Stimulated activated CD4-positive, alpha-beta T cell treated with anti-CD3 and anti-CD28 coated beads, Interleukin-4, amount 100 ng/mL, for 1 hour (primary cell): ENCODE measurements at regions not wholly inside any gene's neighbourhood (a gene's known extent, or its start where the extent isn't known, plus 50 kb on each side); places are given as distances from the start of the nearest gene placed in this dataset.
A peak's percentile ranks its signal among the peaks of the same experiment; 100 is the strongest.

Source experiments
- DNase-seq: peaks from one replicate; pipeline ENCODE4 v3.0.0-alpha.2; 2020

DNA sequence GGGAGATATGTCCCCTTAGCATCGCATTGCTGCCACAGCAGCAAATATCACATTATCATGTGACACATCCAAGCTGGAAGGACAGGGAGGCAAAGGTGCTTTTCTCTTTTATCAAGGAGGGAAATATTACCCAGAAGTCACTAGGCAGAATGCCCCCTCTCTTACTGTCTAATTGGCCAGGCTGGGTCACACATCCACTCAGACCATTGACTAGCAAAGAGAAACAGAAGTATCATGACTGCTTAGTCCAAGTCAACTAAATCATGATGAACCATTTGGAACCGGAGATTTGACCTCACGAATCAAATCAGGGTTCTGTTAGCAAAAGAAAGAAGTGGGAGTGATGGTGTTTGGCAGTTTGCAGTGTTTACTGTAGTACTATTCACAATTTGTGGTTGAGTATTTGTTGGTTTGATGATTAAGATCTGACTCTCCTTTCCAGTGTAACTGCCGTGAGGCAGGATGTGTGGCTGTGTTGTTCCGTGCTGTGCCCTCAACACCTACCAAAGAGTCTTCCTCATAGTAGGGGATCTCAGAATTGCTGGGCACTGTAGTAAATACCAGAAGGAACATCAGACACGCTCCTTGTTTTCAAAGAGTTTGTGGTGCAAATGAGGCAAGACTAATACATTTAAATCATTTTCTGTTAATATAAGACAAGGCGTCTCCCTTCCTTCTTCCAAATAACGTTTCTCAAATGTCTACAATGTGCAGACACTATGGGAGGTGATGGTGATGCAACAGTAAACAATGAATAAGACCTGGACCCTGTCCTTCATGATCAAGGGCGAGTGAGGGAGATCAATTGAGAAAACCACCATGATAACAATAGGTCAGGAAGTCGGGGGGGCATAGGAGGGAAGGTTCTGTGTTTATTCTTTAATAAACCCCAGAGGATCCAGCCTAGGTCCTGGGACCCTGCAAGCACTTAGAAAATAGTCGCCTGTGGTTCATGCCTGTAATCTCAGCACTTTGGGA, 194.4 kb upstream of the CRY1 start:
- no peak for DNase-seq

DNA sequence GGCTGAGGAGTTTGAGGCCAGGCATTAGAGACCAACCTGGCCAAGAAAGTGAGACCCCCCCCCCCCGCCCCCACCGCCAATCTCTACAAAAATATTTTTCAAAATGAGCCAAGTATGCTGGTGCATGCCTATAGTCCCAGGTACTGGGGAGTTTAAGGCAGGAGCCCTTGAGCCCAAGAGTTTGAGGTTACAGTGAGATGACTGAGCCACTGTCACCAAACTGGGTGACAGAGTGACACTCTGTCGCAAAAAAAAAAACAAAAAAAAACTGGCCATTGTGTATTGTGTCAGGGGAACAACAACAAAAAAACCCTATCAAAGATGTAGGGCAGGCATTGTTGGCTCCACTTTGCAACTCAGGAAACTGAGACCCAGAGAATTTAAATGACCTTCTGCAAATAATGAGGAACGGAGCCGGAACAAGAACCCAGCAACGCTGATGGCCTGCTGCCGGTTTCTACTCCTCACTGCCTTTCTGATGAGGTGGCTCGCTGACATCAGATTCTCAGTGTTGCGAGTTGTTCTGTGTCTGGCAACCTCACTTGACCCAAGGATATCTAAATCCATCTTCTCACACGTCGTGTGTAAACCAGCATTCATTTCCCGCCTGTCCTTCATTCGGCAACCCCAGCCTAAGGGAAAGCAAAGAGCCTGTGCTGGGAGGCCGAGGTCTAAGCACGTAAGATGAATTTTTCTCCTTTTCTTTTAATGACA, 195.2 kb upstream of the CRY1 start:
- no peak for DNase-seq

- DNase-seq, result no peak
Observed at GRCh38 chr12:107291018-107291417, 197.7 kb upstream of the CRY1 start.

DNA sequence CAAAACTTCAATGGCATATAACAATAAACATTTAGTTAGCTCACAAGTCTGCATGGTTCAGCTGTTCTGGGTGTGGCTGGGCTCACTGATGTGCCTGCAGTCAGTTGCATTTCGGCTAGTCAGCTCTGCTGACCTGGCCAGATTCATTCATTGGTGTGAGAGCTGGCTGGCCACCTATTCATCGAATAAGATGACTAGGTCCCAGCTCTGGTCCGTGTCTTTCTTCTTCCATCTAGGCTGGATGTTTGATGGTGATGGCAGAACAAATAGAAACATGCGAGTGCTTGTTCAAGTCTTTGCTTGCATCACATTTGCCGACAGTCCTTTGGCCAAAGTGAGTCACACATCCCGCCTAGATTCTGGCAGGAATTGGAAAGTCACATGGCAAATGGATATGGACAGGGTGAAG, 203.3 kb upstream of the CRY1 start:
- no peak for DNase-seq

- DNase-seq, result no peak
Observed at GRCh38 chr12:107302649-107303341, 209.4 kb upstream of the CRY1 start.

GRCh38 chr12:107304588-107305532, 211.5 kb upstream of the CRY1 start:
- no peak for DNase-seq

DNA sequence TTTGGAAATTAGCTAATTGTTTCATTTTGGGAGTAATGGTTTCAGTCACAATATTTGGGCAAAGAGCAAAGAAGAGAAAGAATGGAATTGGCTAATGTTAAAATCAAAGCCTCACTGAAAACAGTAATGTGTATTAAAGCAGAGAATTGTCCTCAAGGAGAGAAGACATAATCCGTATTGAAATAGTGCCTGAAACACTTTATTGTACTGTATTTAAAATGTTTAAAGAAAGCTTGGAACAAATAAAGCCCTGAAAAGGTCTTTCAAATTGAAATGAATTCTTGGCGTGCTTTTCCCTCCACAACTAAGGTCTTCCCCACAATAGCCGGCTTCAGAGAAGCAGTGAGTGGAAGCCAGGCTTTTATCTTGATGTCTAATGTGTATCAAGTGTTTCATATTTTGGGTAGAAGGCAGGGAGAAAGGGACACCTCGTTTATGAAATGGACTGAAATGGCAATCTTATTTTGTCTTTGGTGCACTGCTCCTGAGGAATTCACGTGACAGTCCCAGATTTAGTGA, 212.9 kb upstream of the CRY1 start:
- no peak for DNase-seq

- no peak for DNase-seq
Observed at GRCh38 chr12:107308310-107308709, 215.0 kb upstream of the CRY1 start.

GRCh38 chr12:107309020-107309419, 215.7 kb upstream of the CRY1 start:
- no peak for DNase-seq

- no peak for DNase-seq
Observed at GRCh38 chr12:107310621-107311020, 217.3 kb upstream of the CRY1 start.

DNA sequence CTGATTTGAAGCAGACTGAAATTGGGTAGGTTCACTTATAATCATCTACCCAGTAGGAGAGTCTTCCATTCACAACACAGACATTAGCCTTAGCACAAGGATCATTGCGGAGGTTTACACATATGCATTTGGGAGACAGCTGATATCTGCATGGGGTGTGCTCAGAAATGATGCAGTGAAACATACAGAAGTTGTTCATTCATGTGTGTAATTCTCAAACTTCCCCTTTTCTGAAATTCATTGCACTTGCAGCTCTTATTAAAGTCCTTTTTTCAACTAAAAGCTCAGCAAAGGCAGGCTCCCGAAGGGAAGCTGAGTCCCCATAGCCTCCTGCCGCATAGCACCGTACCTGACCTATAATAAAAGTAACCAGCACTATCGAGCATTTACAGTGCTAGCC, 218.3 kb upstream of the CRY1 start:
- no peak for DNase-seq

DNA sequence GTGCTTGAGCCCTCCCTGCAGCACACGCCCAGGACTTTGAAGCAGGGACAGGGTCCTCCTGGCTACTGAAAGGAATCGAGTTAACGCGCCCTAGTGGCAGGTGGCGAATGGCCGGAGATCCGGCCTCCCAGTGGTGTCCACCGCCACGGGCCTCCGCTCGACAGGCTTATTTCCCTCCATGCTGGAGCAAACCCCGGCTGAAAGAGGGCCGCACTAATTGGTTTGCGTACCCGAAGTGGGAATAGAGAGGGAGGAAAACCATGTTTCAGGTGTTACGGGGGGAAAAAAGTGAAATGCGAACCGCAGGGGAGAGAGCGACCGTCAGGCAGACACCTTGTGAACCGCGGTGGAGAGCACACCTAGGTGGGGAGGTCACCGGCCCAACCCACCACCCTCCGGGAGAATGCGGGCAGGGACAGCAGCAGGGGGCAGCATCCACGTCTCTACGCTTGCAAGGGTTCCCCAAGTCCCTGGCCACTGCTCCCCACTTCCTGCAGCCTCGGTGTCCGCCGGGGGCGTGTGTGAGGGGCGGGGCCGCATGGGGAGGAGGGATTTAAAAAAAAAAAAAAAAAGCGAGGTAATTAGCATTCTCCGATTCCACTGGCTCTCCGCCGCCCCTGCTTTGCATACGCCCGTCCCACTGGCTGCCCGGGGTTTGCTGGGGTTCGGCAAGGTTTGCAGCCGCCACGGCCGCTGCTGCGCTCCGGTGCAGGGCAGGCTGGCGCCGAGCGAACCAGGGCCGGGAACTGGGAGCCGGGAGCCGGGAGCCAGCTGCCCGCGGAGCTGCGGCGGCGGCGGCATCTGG, 224.6 kb upstream of the CRY1 start:
- peak; percentile 83 for DNase-seq

DNA sequence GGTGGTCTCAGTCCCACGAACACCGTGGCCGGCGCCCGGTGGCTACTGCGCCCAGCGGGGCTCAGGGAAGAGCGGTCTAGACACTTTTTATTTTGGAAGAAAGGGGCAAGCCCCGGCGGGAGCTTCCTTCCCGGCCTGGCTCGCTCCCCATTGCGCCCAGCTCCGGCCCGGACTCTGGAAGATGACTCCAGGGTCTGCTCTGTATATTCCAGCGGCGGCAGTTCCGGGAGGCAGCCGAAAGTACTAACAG, 225.1 kb upstream of the CRY1 start:
- no peak for DNase-seq

DNA sequence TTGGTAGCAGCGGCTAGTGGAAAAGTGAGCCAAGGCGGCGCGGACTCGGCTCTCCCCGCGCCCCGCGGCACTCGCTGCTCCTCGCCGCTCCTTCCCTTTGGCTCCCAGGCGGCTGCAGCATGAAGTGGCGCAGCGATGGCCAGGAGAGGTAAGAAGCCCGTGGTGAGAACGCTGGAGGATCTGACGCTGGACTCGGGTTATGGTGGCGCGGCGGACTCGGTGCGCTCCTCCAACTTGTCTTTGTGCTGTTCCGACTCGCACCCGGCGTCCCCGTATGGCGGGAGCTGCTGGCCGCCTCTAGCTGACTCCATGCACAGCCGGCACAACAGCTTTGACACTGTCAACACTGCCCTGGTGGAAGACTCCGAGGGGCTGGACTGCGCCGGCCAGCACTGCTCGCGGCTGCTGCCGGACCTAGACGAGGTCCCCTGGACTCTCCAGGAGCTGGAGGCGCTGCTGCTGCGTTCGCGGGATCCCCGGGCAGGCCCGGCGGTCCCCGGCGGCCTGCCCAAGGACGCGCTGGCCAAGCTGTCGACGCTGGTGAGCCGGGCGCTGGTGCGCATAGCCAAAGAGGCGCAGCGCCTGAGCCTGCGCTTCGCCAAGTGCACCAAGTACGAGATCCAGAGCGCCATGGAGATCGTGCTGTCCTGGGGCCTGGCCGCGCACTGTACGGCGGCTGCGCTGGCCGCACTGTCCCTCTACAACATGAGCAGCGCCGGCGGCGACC, 225.6 kb upstream of the CRY1 start:
- peak; percentile 27 for DNase-seq

DNA sequence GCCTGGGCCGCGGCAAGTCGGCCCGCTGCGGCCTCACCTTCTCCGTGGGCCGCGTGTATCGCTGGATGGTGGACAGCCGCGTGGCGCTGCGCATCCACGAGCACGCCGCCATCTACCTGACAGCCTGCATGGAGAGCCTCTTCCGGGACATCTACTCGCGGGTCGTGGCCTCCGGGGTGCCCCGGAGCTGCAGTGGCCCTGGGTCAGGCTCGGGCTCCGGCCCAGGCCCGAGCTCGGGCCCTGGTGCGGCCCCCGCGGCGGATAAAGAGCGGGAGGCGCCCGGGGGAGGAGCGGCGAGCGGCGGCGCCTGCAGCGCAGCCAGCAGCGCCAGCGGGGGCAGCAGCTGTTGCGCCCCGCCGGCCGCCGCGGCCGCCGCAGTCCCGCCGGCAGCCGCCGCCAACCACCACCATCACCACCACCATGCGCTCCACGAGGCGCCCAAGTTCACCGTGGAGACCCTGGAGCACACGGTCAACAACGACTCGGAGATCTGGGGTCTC, 226.2 kb upstream of the CRY1 start:
- peak; percentile 15 for DNase-seq

GRCh38 chr12:107320033-107320928, 226.9 kb upstream of the CRY1 start:
- DNase-seq, result peak; percentile 85

DNA sequence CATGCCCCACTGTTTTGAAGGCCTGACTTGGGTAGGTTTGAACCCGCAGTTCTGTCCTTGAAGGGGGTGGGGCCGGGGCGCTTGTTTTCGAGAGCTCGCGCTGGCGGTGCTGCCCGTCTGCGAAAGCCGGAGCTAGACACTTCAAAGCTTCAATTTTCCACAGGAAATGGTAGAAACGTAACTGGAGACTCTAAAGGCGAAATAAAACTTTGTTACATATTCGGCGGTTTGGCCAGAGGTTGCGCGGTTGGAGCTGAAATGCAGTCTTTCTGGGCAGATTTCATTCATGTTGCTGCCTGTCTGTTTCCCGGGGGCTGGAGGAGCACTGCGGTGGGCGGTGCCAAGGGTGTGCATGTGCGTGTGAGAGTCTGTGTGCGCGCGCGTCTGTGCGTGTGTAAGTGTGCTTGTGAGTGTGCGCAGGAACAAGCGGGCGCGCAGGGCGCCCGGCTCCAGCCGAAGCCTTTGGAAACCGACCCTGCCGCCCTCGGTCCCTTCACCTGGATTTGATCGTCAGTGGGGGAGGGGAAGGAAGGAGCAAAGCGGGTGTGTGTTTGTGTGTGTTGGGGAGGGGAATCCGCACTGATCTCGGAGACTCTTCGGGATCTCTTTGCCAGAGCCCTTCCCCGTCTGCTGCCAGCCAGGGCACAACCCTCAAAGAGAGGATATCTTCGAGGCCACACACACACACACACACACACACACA, 227.7 kb upstream of the CRY1 start:
- DNase-seq, result peak; percentile 70

DNA sequence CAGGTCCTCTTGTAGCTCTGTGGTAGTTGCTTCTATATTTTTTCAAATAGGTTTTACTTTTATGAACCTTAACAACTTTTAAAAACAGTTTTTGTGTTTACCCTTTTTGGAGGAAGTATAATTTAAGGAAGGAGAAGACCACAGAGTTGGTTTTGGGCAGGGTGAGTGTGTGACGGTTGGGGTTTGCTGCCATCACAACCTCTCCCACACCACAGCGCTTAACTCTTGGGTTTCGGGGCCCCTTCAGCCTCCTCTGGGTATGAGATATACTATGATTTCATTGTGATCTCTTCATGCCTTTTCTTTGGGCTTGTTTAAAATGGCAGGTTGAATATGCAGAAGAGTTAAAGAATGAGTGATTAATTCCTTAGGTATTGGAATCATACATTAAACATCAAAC, 228.7 kb upstream of the CRY1 start:
- no peak for DNase-seq

DNA sequence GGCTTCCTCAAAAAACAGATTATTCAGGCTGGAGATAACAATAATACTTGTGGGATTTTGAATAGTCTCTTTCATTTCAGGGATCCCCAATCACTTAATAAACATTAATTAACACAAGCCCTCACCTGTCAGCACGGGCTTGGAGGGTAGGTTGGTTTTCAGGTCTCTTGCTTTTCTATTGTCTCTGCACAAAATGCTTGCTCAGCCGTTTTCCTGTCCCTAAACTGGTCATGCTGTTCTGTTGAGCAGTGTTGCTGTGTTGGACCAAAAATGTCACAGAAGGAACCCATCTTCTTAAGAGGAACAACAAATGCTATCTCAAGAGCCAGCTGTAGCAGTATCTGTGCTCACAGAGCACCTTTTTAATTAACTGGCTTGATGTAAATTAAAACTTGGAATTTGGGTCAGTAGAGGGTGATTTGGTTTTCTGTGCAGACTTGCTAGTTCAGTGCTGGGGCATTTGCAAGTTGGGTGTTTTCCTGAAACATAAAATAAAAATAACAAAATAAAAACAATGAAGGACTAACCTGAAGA, 231.8 kb upstream of the CRY1 start:
- no peak for DNase-seq
